ENCODE measurements at regions not wholly inside any gene's neighbourhood (a gene's known extent, or its start where the extent isn't known, plus 50 kb on each side); places are given as distances from the start of the nearest gene placed in this dataset.

DNA sequence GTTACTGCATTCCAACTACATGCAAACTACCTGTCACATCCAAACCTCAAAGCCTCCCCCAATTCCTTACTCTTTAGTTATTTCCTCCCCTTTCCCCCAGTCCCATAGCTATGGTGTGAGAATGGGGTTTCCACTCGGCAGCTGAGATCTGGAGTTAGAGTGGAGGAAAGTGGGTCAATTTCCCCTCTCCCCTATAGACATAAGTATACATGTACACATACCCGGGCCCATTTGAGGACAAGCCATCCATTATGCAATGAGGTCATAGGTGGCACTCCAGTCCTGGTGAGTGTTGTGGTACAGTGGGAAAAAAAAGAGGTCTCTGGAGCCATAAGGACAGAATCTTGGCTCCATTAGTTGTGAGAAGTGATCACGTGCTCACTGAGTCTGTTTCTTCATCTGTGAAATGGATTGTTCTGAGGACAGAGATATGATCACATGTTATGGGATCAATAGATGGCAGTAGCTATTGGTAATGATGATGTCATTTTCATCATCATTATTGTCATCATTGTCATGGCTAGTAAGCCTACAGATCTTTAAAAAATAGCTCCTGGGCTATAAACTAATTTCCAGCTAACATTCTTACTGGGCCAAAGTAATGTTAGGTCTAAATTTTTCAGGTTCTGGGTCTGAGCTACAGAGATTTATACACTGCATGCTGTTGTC, 119.0 kb downstream of the BCL2L11 start:
- TF ChIP-seq, protein P1, sequence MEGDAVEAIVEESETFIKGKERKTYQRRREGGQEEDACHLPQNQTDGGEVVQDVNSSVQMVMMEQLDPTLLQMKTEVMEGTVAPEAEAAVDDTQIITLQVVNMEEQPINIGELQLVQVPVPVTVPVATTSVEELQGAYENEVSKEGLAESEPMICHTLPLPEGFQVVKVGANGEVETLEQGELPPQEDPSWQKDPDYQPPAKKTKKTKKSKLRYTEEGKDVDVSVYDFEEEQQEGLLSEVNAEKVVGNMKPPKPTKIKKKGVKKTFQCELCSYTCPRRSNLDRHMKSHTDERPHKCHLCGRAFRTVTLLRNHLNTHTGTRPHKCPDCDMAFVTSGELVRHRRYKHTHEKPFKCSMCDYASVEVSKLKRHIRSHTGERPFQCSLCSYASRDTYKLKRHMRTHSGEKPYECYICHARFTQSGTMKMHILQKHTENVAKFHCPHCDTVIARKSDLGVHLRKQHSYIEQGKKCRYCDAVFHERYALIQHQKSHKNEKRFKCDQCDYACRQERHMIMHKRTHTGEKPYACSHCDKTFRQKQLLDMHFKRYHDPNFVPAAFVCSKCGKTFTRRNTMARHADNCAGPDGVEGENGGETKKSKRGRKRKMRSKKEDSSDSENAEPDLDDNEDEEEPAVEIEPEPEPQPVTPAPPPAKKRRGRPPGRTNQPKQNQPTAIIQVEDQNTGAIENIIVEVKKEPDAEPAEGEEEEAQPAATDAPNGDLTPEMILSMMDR (IDR thresholded peaks at IDR 0.05 in 4 of 5, conservative IDR thresholded peaks at IDR 0.05 in 1 of 5) = no peak
- TF ChIP-seq POLR2A (IDR thresholded peaks at IDR 0.05) = no peak
